Ishikawa (cell line): ENCODE measurements at regions not wholly inside any gene's neighbourhood (a gene's known extent, or its start where the extent isn't known, plus 50 kb on each side); places are given as distances from the start of the nearest gene placed in this dataset.
A peak's percentile ranks its signal among the peaks of the same experiment; 100 is the strongest.

Source experiments
- CEBPB ChIP-seq: IDR thresholded peaks from 2 replicates; pipeline ENCODE4 v1.6.1; 2012
- CREB1 ChIP-seq: IDR thresholded peaks from 2 replicates; pipeline ENCODE4 v1.6.1; 2012; ENCODE audit warnings: low read depth
- EGR1 ChIP-seq: IDR thresholded peaks from 2 replicates; pipeline ENCODE4 v1.6.1; 2012
- EP300 ChIP-seq: IDR thresholded peaks from 2 replicates; pipeline ENCODE4 v1.6.1; 2012; ENCODE audit warnings: borderline replicate concordance
- FOXM1 ChIP-seq: IDR thresholded peaks from 2 replicates; pipeline ENCODE4 v1.6.1; 2012; ENCODE audit warnings: low read depth, borderline replicate concordance
- NFIC ChIP-seq: IDR thresholded peaks from 2 replicates; pipeline ENCODE4 v1.6.1; 2012
- RAD21 ChIP-seq: IDR thresholded peaks from 2 replicates; pipeline ENCODE4 v1.6.1; 2012; ENCODE audit warnings: low read depth
- TAF1 ChIP-seq: IDR thresholded peaks from 2 replicates; pipeline ENCODE4 v1.6.1; 2012; ENCODE audit warnings: low read depth, mild to moderate bottlenecking
- TCF12 ChIP-seq: IDR thresholded peaks from 2 replicates; pipeline ENCODE4 v1.6.1; 2012; ENCODE audit warnings: low read depth
- TEAD4 ChIP-seq: IDR thresholded peaks from 2 replicates; pipeline ENCODE4 v1.6.1; 2012
- USF1 ChIP-seq: IDR thresholded peaks from 2 replicates; pipeline ENCODE4 v1.6.1; 2012
- YY1 ChIP-seq: IDR thresholded peaks from 2 replicates; pipeline ENCODE4 v1.6.1; 2012; ENCODE audit warnings: low read depth
- ZBTB7A ChIP-seq: IDR thresholded peaks from 2 replicates; pipeline ENCODE4 v1.6.1; 2012; ENCODE audit warnings: low read depth
- TF ChIP-seq, protein P1 (sequence below): IDR thresholded peaks from 2 replicates; pipeline ENCODE4 v1.6.1; 2012; ENCODE audit warnings: low read depth, mild to moderate bottlenecking
- TF ChIP-seq, protein P2 (sequence below): IDR thresholded peaks from 2 replicates; pipeline ENCODE4 v1.6.1; 2012

DNA sequence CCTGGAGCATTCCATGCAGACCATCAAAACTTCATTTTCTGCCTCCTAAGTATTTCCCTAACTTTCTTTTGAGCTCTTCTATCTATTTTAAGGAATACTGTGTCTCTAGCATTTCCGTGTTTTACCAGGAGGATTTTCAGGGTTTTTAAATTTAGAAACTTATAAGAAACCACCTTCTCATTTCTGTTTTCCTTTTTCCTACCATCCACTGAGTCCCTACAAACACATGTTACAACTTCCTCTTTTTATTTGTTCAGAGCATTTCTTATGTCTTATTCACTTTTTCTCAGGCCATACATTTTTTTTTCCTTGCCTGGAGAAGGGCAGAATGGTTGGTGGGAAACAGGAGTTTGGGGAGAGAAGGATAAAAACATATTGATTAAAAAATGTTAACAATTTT, 130.0 kb upstream of the BMP5 start:
- TF ChIP-seq USF1 (no peak), TEAD4 (no peak), FOXM1 (no peak), CREB1 (no peak)
- TF ChIP-seq, protein P1, sequence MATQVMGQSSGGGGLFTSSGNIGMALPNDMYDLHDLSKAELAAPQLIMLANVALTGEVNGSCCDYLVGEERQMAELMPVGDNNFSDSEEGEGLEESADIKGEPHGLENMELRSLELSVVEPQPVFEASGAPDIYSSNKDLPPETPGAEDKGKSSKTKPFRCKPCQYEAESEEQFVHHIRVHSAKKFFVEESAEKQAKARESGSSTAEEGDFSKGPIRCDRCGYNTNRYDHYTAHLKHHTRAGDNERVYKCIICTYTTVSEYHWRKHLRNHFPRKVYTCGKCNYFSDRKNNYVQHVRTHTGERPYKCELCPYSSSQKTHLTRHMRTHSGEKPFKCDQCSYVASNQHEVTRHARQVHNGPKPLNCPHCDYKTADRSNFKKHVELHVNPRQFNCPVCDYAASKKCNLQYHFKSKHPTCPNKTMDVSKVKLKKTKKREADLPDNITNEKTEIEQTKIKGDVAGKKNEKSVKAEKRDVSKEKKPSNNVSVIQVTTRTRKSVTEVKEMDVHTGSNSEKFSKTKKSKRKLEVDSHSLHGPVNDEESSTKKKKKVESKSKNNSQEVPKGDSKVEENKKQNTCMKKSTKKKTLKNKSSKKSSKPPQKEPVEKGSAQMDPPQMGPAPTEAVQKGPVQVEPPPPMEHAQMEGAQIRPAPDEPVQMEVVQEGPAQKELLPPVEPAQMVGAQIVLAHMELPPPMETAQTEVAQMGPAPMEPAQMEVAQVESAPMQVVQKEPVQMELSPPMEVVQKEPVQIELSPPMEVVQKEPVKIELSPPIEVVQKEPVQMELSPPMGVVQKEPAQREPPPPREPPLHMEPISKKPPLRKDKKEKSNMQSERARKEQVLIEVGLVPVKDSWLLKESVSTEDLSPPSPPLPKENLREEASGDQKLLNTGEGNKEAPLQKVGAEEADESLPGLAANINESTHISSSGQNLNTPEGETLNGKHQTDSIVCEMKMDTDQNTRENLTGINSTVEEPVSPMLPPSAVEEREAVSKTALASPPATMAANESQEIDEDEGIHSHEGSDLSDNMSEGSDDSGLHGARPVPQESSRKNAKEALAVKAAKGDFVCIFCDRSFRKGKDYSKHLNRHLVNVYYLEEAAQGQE = no peak

DNA sequence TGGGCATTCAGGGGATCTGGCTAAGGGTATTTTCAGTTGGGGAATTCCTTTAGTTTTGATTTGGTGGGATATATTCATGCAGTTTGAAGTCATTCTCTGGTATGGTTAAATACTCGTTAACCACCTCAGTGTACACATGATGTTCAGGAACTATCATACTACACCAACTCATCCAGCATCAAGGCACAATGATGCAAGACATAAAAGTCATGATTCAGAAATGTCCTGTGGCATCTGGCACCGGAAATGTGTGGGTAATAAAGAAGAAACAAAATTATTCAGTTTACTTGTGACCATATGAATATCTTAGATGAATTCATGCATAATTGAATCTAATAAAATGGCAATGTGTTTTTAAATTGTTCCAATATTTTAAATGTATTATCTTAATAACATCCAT, 129.0 kb upstream of the BMP5 start:
- no peak for TF ChIP-seq TCF12
- TF ChIP-seq YY1 = no peak
- TF ChIP-seq USF1 = no peak
- no peak for TF ChIP-seq CEBPB
- no peak for TF ChIP-seq NFIC

- TF ChIP-seq, protein P2, sequence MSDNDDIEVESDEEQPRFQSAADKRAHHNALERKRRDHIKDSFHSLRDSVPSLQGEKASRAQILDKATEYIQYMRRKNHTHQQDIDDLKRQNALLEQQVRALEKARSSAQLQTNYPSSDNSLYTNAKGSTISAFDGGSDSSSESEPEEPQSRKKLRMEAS = no peak
- no peak for TF ChIP-seq FOXM1
- TF ChIP-seq TEAD4 = no peak
- TF ChIP-seq ZBTB7A = no peak
- TF ChIP-seq YY1 = no peak
- no peak for TF ChIP-seq RAD21
- no peak for TF ChIP-seq USF1
- TF ChIP-seq, protein P1 = no peak
- TF ChIP-seq TAF1 = no peak
- no peak for TF ChIP-seq EGR1
- no peak for TF ChIP-seq NFIC
- TF ChIP-seq TCF12 = no peak
- no peak for TF ChIP-seq CEBPB
- no peak for TF ChIP-seq CREB1
Measured at GRCh38 chr6:56003616-56004015, 128.2 kb upstream of the BMP5 start.

- TF ChIP-seq RAD21 (no peak), EP300 (no peak), CREB1 (no peak), CEBPB (no peak), ZBTB7A (no peak), EGR1 (no peak), TAF1 (no peak), NFIC (no peak), TCF12 (no peak), USF1 (no peak), TEAD4 (no peak)
- TF ChIP-seq, protein P1 = no peak
Measured at GRCh38 chr6:56002336-56002735, 126.9 kb upstream of the BMP5 start.

DNA sequence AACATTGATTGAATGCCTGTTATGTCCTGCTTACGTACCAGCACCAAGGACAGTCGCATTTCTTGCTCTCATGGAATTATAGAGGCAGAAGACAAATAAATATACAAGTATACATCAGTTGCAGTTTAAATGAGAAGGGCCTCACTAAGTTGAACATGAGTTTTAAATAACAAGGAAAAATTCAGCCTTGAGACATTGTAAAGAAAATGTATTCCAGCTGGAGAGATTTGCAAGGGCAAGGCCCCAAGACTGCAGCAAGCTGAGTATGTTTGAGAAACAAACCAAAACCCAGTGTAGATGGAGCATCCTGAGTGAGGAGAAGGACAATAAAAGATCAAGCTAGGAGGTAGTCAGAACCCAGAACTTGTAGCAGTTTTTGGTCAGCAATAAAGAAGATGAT, 123.2 kb upstream of the BMP5 start:
- TF ChIP-seq ZBTB7A = no peak
- TF ChIP-seq, protein P1 = peak; percentile 23; the same call in 1 of the 2 replicates
